ENCODE measurements at regions not wholly inside any gene's neighbourhood (a gene's known extent, or its start where the extent isn't known, plus 50 kb on each side); places are given as distances from the start of the nearest gene placed in this dataset.

- no peak overlapping the region for H3K4ac ChIP-seq (ENCODE audit: low read length)
- H2BK120ac ChIP-seq (ENCODE audit: low read depth, low read length) = no peak overlapping the region
- H3K23ac ChIP-seq (ENCODE audit: low read depth, low read length, poor library complexity) = no peak overlapping the region
- WGBS, 2 donors (ENCODE audit: extremely low coverage in 2 of 2, insufficient read length in 2 of 2, insufficient replicate concordance in 1 of 2) = no CpG with 5 or more reads among the region's 2 CpGs
- H2BK5ac ChIP-seq (ENCODE audit: low read length) = no peak overlapping the region
- no peak overlapping the region for H2AK5ac ChIP-seq (ENCODE audit: low read depth, low read length)
- H3K18ac ChIP-seq (ENCODE audit: low read length) = no peak overlapping the region
- no peak overlapping the region for H3K4me3 ChIP-seq (ENCODE audit: low read length in 2 of 2)
- H3K36me3 ChIP-seq (replicated peaks in 1 of 2; ENCODE audit: control insufficient read depth in 2 of 2, insufficient read depth in 2 of 2, low read length in 2 of 2) = no peaks in the 10 kb centered on the region
- no peak for DNase-seq (ENCODE audit: low spot score)
- no peak overlapping the region for H3K27ac ChIP-seq (replicated peaks; ENCODE audit: low read length)
- no peak overlapping the region for H2BK15ac ChIP-seq (ENCODE audit: low read length)
- H3K4me1 ChIP-seq (ENCODE audit: control insufficient read depth in 2 of 2, insufficient read depth in 1 of 2, low read depth in 1 of 2, low read length in 2 of 2) = no peaks in the 10 kb centered on the region
- no peak overlapping the region for H3K14ac ChIP-seq (ENCODE audit: low read length)
- no peak overlapping the region for H3K9ac ChIP-seq (ENCODE audit: low read depth, low read length, poor library complexity)
- no peaks in the 10 kb centered on the region for H3K79me1 ChIP-seq (ENCODE audit: low read depth, low read length)
- H2AFZ ChIP-seq (ENCODE audit: low read length) = no peak overlapping the region
- H3K9me3 ChIP-seq (replicated peaks in 1 of 2; ENCODE audit: control insufficient read depth in 2 of 2, insufficient read depth in 1 of 2, low read depth in 1 of 2, low read length in 2 of 2) = no peaks in the 10 kb centered on the region
- H3K27me3 ChIP-seq (ENCODE audit: control insufficient read depth in 3 of 3, insufficient read depth in 3 of 3, low read depth in 1 of 3, low read length in 3 of 3) = no peaks in the 10 kb centered on the region
- H3K4me2 ChIP-seq (ENCODE audit: insufficient read depth, low read length, poor library complexity, severe bottlenecking) = no peak overlapping the region
- H4K8ac ChIP-seq (ENCODE audit: low read depth, low read length) = no peak overlapping the region
- H2BK12ac ChIP-seq (ENCODE audit: low read length) = no peak overlapping the region
- H4K91ac ChIP-seq (ENCODE audit: low read depth, low read length, poor library complexity) = no peak overlapping the region
Measured at GRCh38 chr11:112457532-112457931, 196.9 kb upstream of the PLET1 start.

GRCh38 chr11:112459001-112459400, 198.3 kb upstream of the PLET1 start:
- Histone ChIP-seq H2AFZ (ENCODE audit: low read length) (no peak overlapping the region), H3K4me1 (ENCODE audit: control insufficient read depth in 2 of 2, insufficient read depth in 1 of 2, low read depth in 1 of 2, low read length in 2 of 2) (no peaks in the 10 kb centered on the region), H2BK5ac (ENCODE audit: low read length) (no peak overlapping the region), H3K4me2 (ENCODE audit: insufficient read depth, low read length, poor library complexity, severe bottlenecking) (no peak overlapping the region), H3K4ac (ENCODE audit: low read length) (no peak overlapping the region), H2BK120ac (ENCODE audit: low read depth, low read length) (no peak overlapping the region), H3K14ac (ENCODE audit: low read length) (no peak overlapping the region), H3K27me3 (ENCODE audit: control insufficient read depth in 3 of 3, insufficient read depth in 3 of 3, low read depth in 1 of 3, low read length in 3 of 3) (no peaks in the 10 kb centered on the region), H3K9ac (ENCODE audit: low read depth, low read length, poor library complexity) (no peak overlapping the region), H2BK15ac (ENCODE audit: low read length) (no peak overlapping the region), H3K4me3 (ENCODE audit: low read length in 2 of 2) (no peak overlapping the region), H3K79me1 (ENCODE audit: low read depth, low read length) (no peaks in the 10 kb centered on the region), H2AK5ac (ENCODE audit: low read depth, low read length) (no peak overlapping the region), H4K91ac (ENCODE audit: low read depth, low read length, poor library complexity) (no peak overlapping the region), H3K36me3 (replicated peaks in 1 of 2; ENCODE audit: control insufficient read depth in 2 of 2, insufficient read depth in 2 of 2, low read length in 2 of 2) (no peaks in the 10 kb centered on the region), H3K27ac (replicated peaks; ENCODE audit: low read length) (no peak overlapping the region), H4K8ac (ENCODE audit: low read depth, low read length) (no peak overlapping the region), H2BK12ac (ENCODE audit: low read length) (no peak overlapping the region), H3K23ac (ENCODE audit: low read depth, low read length, poor library complexity) (no peak overlapping the region), H3K18ac (ENCODE audit: low read length) (no peak overlapping the region), H3K9me3 (replicated peaks in 1 of 2; ENCODE audit: control insufficient read depth in 2 of 2, insufficient read depth in 1 of 2, low read depth in 1 of 2, low read length in 2 of 2) (no peaks in the 10 kb centered on the region)
- WGBS, 2 donors (ENCODE audit: extremely low coverage in 2 of 2, insufficient read length in 2 of 2, insufficient replicate concordance in 1 of 2) = no CpG with 5 or more reads among the region's 4 CpGs
- no peak for DNase-seq (ENCODE audit: low spot score)

GRCh38 chr11:112460141-112460540, 199.5 kb upstream of the PLET1 start:
- H3K79me1 ChIP-seq (ENCODE audit: low read depth, low read length) = no peaks in the 10 kb centered on the region
- no peak overlapping the region for H2BK15ac ChIP-seq (ENCODE audit: low read length)
- H2BK120ac ChIP-seq (ENCODE audit: low read depth, low read length) = no peak overlapping the region
- H2BK5ac ChIP-seq (ENCODE audit: low read length) = no peak overlapping the region
- no CpG with 5 or more reads among the region's 5 CpGs for WGBS, 2 donors (ENCODE audit: extremely low coverage in 2 of 2, insufficient read length in 2 of 2, insufficient replicate concordance in 1 of 2)
- H3K18ac ChIP-seq (ENCODE audit: low read length) = no peak overlapping the region
- H4K8ac ChIP-seq (ENCODE audit: low read depth, low read length) = no peak overlapping the region
- H3K9me3 ChIP-seq (replicated peaks in 1 of 2; ENCODE audit: control insufficient read depth in 2 of 2, insufficient read depth in 1 of 2, low read depth in 1 of 2, low read length in 2 of 2) = no peaks in the 10 kb centered on the region
- H3K4me3 ChIP-seq (ENCODE audit: low read length in 2 of 2) = no peak overlapping the region
- H3K36me3 ChIP-seq (replicated peaks in 1 of 2; ENCODE audit: control insufficient read depth in 2 of 2, insufficient read depth in 2 of 2, low read length in 2 of 2) = no peaks in the 10 kb centered on the region
- no peak overlapping the region for H3K14ac ChIP-seq (ENCODE audit: low read length)
- H3K27ac ChIP-seq (replicated peaks; ENCODE audit: low read length) = no peak overlapping the region
- no peak overlapping the region for H3K9ac ChIP-seq (ENCODE audit: low read depth, low read length, poor library complexity)
- H3K4ac ChIP-seq (ENCODE audit: low read length) = no peak overlapping the region
- no peaks in the 10 kb centered on the region for H3K27me3 ChIP-seq (ENCODE audit: control insufficient read depth in 3 of 3, insufficient read depth in 3 of 3, low read depth in 1 of 3, low read length in 3 of 3)
- H2BK12ac ChIP-seq (ENCODE audit: low read length) = no peak overlapping the region
- no peak overlapping the region for H2AFZ ChIP-seq (ENCODE audit: low read length)
- H2AK5ac ChIP-seq (ENCODE audit: low read depth, low read length) = no peak overlapping the region
- no peak overlapping the region for H3K4me2 ChIP-seq (ENCODE audit: insufficient read depth, low read length, poor library complexity, severe bottlenecking)
- H3K23ac ChIP-seq (ENCODE audit: low read depth, low read length, poor library complexity) = no peak overlapping the region
- no peak overlapping the region for H4K91ac ChIP-seq (ENCODE audit: low read depth, low read length, poor library complexity)
- DNase-seq (ENCODE audit: low spot score) = no peak
- peaks cover 0 to under 1% of the 10 kb centered on the region in 2 donors for H3K4me1 ChIP-seq (ENCODE audit: control insufficient read depth in 2 of 2, insufficient read depth in 1 of 2, low read depth in 1 of 2, low read length in 2 of 2)

GRCh38 chr11:112464949-112465348, 204.3 kb upstream of the PLET1 start:
- Histone ChIP-seq H3K79me1 (ENCODE audit: low read depth, low read length) (no peaks in the 10 kb centered on the region), H4K91ac (ENCODE audit: low read depth, low read length, poor library complexity) (no peak overlapping the region), H4K8ac (ENCODE audit: low read depth, low read length) (no peak overlapping the region), H2BK12ac (ENCODE audit: low read length) (no peak overlapping the region), H3K27me3 (ENCODE audit: control insufficient read depth in 3 of 3, insufficient read depth in 3 of 3, low read depth in 1 of 3, low read length in 3 of 3) (no peaks in the 10 kb centered on the region), H3K4me2 (ENCODE audit: insufficient read depth, low read length, poor library complexity, severe bottlenecking) (no peak overlapping the region), H3K4ac (ENCODE audit: low read length) (no peak overlapping the region), H3K36me3 (replicated peaks in 1 of 2; ENCODE audit: control insufficient read depth in 2 of 2, insufficient read depth in 2 of 2, low read length in 2 of 2) (no peaks in the 10 kb centered on the region), H3K4me3 (ENCODE audit: low read length in 2 of 2) (no peak overlapping the region), H2BK120ac (ENCODE audit: low read depth, low read length) (no peak overlapping the region), H2BK5ac (ENCODE audit: low read length) (no peak overlapping the region), H2AK5ac (ENCODE audit: low read depth, low read length) (no peak overlapping the region), H2AFZ (ENCODE audit: low read length) (no peak overlapping the region), H2BK15ac (ENCODE audit: low read length) (no peak overlapping the region), H3K4me1 (ENCODE audit: control insufficient read depth in 2 of 2, insufficient read depth in 1 of 2, low read depth in 1 of 2, low read length in 2 of 2) (peaks cover 0 to 6% of the 10 kb centered on the region in 2 donors), H3K9me3 (replicated peaks in 1 of 2; ENCODE audit: control insufficient read depth in 2 of 2, insufficient read depth in 1 of 2, low read depth in 1 of 2, low read length in 2 of 2) (no peaks in the 10 kb centered on the region), H3K9ac (ENCODE audit: low read depth, low read length, poor library complexity) (no peak overlapping the region), H3K18ac (ENCODE audit: low read length) (no peak overlapping the region), H3K14ac (ENCODE audit: low read length) (no peak overlapping the region), H3K27ac (replicated peaks; ENCODE audit: low read length) (no peak overlapping the region), H3K23ac (ENCODE audit: low read depth, low read length, poor library complexity) (no peak overlapping the region)
- no CpG with 5 or more reads among the region's 1 CpG for WGBS, 2 donors (ENCODE audit: extremely low coverage in 2 of 2, insufficient read length in 2 of 2, insufficient replicate concordance in 1 of 2)
- DNase-seq (ENCODE audit: low spot score) = no peak

Data from neuronal stem cell (in vitro differentiated cells).